ENCODE measurements at regions not wholly inside any gene's neighbourhood (a gene's known extent, or its start where the extent isn't known, plus 50 kb on each side); places are given as distances from the start of the nearest gene placed in this dataset.

- DNase-seq (ENCODE audit: low read depth in 3 of 3, low spot score in 1 of 3): no peak
These were observed 584.8 kb upstream of the AGA start for GRCh38 chr4:178026999-178027398.

GRCh38 chr4:178027796-178028195 lies 585.6 kb upstream of the AGA start:
- DNase-seq (ENCODE audit: low read depth in 3 of 3, low spot score in 1 of 3): no peak

- DNase-seq (ENCODE audit: low read depth in 3 of 3, low spot score in 1 of 3): no peak
These were observed 586.2 kb upstream of the AGA start for GRCh38 chr4:178028481-178028880.

- no peak for DNase-seq (ENCODE audit: low read depth in 3 of 3, low spot score in 1 of 3)
These were observed 595.4 kb upstream of the AGA start for GRCh38 chr4:178037459-178038214.

- no peak for DNase-seq (ENCODE audit: low read depth in 3 of 3, low spot score in 1 of 3)
These were observed 614.8 kb upstream of the AGA start for GRCh38 chr4:178056996-178057395.

DNA sequence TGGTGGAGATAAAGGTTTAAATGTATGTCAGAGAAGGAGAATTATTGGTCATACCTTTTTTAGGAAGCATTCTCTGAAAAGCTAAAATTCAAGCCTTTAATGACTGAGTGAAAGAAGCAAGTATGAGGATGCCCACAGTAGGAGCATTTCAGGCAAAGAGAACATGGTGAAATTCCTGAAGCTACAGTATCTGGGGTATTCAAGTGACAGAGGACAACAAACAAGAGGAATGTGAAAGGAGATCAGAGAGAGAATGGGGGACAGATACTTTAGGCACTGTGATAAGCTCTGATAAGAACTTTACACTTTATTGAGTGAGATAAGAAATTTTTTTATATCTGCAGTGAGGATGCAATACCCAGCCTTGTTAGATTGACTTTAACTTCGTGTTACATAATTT lies 621.3 kb upstream of the AGA start:
- DNase-seq (ENCODE audit: low read depth in 3 of 3, low spot score in 1 of 3): no peak

DNA sequence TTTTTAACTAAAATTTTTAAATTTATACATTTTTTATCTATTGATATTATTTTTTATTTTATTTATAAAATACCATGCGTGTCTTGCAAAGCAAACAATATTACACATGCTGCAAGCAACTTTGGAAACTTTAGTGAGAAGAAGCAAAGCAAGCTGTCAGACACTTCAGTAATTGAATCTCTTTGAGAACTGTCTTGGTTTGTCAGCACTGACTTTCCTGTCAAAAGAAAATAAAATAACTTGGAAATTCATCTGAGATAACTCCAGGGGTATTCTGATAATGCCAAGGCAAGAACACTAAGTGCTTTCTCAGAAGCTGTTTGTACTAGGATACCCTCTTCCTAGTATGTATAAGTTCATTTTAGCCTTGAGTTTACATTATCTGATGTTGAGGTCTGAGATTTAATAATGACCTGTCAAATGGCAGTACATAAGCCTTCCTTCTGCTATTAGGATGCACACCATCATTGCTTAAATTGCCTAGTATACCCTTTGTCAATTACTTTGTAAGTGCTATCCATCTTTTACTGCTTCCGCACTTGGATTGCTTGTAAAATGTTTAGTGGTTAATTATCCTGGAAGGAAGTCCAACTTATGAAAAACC lies 624.2 kb upstream of the AGA start:
- DNase-seq (ENCODE audit: low read depth in 3 of 3, low spot score in 1 of 3): no peak

DNA sequence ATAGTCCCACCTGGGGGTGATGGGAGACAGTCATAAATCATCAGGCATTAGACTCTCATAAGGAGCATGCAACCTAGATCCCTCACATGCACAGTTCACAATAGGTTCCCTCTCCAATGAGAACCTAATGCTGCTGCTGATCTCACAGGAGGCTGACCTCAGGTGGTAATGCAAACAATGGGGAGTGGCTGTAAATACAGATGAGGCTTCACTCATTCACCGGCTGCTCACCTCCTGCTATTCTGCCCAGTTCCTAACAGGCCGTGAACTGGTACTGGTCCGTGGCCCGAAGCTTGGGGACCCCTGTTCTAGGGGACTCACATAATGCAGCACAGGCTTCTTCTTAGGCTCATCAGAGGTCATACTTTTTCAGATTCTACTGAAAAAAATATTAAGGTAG lies 625.9 kb upstream of the AGA start:
- DNase-seq (ENCODE audit: low read depth in 3 of 3, low spot score in 1 of 3): no peak

DNA sequence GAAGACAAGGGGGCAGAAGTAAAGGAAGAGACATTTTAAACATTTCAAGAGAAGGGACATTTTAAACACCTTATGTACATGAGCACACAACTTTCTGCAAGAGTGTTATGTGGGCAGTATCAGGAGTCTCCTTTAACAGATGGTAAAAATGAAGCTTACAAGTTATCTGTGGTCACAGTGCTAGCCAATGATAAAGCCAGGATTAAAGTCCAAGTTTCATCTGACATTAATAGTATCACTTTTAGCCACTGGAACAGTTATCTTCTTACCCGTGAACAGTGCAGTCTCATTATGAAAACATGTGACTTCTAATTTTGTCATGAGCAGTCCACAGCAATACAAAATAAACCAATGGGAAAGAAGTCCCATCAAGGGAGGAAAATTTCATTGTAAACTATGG lies 627.9 kb upstream of the AGA start:
- no peak for DNase-seq (ENCODE audit: low read depth in 3 of 3, low spot score in 1 of 3)

GRCh38 chr4:178080312-178080711 lies 638.1 kb upstream of the AGA start:
- DNase-seq (ENCODE audit: low read depth in 3 of 3, low spot score in 1 of 3): no peak

DNA sequence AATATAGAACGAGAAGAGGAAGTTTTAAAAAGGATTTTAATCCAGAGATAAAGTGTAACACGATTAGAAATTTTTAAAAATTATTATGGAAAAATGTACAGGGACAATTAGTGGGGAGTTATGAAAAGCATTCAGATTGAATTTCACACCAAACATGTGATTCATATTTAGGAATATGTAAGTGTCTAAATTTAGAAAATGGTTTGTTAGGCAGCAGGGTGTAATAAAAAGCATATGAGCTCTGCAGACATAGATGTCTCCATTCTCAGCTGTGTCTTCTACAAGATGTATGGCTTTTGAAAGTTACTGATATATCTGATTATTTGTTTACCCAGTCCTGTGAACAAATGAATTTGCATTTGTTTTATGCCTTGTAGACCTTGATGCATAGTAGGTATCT lies 638.9 kb upstream of the AGA start:
- DNase-seq (ENCODE audit: low read depth in 3 of 3, low spot score in 1 of 3): no peak

GRCh38 chr4:178081896-178082295 lies 639.7 kb upstream of the AGA start:
- no peak for DNase-seq (ENCODE audit: low read depth in 3 of 3, low spot score in 1 of 3)

GRCh38 chr4:178082906-178083305 lies 640.7 kb upstream of the AGA start:
- no peak for DNase-seq (ENCODE audit: low read depth in 3 of 3, low spot score in 1 of 3)

DNA sequence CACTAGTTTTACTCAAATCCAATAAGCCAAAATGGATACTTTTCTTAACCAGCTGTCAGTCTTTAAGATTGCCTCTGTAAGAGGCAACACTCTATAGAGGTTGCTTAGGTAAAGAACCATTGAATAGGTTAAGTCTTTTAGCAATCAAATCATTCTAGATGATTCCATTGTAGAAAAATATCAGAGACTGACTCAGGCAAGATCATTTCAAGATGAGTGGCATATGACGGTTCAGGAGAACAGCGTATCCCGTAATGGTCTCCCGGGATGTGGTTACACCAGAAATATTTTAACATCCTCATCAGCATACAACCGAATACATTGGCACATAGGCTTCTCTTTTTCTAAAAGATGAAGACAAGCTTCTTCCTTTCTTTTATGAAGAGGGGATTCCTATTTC lies 641.7 kb upstream of the AGA start:
- no peak for DNase-seq (ENCODE audit: low read depth in 3 of 3, low spot score in 1 of 3)

DNA sequence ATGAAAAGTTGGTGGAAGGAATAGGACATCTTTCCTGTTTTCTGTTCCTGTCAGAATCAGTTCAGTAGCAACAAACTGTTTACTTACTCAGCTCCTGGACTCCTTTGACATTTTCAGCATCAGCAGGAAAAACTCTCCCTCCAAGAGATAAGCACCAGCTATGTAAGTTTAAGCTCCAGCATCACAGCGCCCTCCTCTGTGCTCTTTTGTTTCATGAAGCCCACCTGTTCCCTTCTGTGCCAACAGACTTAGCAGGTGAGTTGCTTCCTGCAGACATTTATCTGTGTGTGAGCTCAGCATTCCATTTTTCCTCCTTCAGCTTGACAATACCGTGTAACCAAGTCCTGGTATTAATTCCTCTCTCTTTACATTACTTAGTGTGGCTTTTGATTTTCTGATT lies 644.1 kb upstream of the AGA start:
- DNase-seq (ENCODE audit: low read depth in 3 of 3, low spot score in 1 of 3): no peak

GRCh38 chr4:178090640-178091411 lies 648.6 kb upstream of the AGA start:
- no peak for DNase-seq (ENCODE audit: low read depth in 3 of 3, low spot score in 1 of 3)

DNA sequence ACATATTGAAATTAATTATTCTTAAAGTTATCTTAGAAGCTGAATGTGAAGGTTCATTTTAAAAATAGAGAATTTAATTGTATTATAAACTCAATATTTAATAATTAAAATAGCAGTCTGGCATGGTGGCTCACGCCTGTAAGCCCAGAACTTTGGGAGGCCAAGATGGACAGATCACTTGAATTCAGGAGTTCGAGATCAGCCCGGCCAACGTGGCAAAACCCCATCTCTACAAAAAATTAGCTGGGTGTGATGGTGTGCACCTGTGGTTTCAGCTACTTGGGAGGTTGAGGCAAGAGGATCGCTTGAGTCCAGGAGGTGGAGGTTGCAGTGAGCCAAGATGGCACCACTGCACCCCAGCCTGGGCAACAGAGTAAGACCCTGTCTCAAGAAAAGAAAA lies 659.9 kb upstream of the AGA start:
- no peak for DNase-seq (ENCODE audit: low read depth in 3 of 3, low spot score in 1 of 3)

DNA sequence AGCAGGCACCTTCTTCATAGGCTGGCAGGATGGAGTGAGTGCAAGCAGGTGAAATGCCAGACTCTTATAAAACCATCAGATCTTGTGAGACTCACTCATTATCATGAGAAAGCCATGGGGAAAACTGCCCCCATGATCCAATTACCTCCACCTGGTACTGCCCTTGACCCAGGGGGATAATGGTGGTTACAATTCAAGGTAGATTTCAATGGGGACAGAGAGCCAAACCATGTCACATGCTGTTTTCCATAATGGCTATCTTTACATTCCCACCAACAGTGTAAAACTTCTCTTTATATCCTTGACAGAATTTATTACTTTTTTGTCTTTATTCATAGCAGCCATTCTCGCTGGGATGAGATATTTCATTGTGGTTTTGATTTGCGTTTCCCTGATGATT lies 663.0 kb upstream of the AGA start:
- DNase-seq (ENCODE audit: low read depth in 3 of 3, low spot score in 1 of 3): no peak

GRCh38 chr4:178136736-178137345 lies 694.6 kb upstream of the AGA start:
- DNase-seq (ENCODE audit: low read depth in 3 of 3, low spot score in 1 of 3): no peak

DNA sequence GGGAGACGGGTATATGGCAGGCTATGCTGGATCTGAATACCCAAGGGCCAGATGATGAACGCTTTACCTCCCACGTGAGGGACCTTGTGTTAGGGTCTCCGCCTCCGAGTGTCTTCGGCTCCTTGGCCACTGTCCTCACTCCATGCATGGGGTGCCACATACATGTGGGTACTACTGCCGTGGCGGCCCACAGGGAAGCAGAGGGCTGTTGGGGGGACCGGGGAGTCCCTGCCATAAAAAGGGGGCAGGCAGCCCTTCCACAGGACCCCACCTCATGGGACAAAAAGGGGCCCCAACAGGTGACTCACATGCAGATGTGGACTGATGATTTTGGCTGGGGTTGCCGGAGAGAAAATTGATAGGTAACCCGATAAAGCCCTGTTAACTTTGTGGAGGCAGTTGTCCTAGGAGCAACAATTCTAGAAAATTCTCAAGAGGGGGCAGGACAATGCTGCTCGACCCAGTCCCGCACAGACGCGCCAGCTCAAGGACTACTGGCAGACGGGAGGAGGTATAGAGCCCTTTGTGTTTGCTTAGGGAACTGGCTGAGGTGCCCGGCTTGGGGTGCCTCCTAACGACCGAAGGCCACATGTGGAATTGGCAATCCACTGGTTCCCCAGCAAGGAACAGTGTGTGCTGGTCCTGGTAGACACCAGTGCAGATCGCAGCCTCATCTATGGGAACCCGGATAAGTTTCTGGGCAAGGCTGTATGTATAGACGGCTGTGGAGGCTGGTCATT lies 695.7 kb upstream of the AGA start:
- no peak for DNase-seq (ENCODE audit: low read depth in 3 of 3, low spot score in 1 of 3)

DNA sequence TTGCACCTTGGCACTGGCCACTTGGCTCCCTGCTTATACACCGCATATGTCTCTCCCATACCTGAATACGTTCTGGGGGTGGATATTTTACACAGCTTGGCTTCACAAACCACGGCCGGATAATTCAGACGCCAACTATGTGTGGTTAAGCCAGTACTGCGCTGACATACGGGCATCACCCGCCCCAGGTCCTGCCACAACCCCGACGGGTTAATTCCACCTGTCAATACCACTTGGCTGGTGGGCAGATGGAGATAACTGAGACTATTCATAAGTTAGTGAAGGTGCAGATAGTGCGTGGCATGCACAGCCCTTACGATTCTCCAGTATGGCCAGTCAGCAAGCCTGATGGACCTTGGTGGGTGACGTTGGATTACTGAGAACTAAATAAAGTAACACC lies 696.3 kb upstream of the AGA start:
- no peak for DNase-seq (ENCODE audit: low read depth in 3 of 3, low spot score in 1 of 3)
